Dedifferentiated amniotic fluid mesenchymal stem cell (primary cell): ENCODE measurements at regions not wholly inside any gene's neighbourhood (a gene's known extent, or its start where the extent isn't known, plus 50 kb on each side); places are given as distances from the start of the nearest gene placed in this dataset.
"Not testable (repeated sequence)": the region's sequence is repeated elsewhere in the genome, so short reads cannot be mapped to it uniquely, and the experiment has no call there.

Experiments used
- DNase-seq: peaks from one replicate; pipeline ENCODE4 v3.0.0-alpha.2; 2016; ENCODE audit errors: extremely low spot score

DNA sequence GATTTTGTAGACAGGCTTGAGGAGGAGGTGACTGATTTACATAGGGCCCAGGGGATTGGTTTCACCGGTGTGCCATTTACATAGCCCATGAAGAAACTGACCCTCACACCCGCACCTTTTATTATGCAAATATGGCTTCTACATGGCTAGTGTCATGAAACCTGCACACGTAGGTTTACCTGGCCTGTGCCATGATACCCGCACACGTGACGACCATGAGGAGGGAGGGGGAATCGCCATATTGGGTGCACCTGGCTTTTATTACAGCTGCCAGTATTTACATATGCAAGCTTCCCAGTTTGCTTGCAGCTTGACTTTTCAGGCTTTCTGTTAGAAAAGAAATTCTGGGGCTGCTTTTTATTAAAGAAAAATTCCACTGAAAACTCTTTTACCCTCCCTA, 359.7 kb downstream of the ADAM29 start:
- no peak for DNase-seq

DNA sequence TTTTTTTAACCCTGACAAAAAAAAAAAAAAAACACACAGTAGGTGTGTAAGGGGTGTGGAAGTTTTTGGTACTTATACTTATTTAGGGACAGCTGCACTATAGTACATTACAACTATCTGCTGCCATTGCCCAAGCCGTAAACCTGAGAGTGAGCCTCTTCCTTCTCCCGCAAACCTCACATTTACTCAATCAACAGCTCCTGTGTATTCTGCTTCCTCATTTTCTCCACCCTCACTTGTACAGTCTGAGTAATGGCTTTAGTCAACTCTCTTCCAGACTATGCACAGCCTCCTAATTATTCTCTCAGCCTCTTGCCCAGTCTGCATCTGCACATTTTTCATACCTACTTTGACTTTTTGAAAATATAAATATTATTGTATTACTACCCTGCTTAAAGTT, 362.0 kb downstream of the ADAM29 start:
- no peak for DNase-seq

DNA sequence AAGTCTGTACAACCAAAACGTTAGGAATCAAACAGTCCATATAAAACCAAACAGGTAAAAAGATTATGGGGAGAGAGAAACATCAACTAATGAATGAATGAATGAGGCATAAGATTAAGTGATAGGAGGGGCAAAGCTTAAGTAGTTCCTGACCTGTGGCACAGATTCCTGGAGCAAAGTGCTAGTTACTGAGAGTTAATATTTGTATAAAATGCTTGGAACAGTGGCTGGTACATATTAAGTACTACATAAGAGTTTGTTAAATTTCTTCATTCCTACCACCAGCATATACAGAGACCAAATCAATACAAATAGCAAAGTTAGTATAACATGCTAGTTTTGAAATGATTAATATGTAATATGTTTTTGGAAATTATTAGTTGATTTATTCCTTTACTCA, 363.7 kb downstream of the ADAM29 start:
- no peak for DNase-seq

DNA sequence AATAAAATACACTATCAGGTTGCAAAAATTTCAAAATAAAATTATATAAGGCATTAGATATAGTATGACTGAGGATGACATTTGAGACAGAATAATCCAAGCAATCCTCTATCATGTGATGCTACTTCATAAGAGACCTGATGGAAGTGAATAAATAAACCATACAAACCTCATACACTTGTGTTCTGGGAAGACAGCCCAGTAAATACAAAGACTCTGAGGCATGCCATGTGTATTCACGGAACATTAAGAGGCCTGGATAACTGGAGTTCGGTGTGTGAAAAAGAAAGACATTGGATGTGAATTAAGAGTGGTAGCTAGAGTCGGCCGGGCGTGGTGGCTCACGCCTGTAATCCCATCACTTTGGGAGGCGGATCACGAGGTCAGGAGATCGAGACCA, 364.2 kb downstream of the ADAM29 start:
- no peak for DNase-seq

- no peak for DNase-seq
Measured at GRCh38 chr4:175290401-175290800, 372.2 kb downstream of the ADAM29 start.

DNA sequence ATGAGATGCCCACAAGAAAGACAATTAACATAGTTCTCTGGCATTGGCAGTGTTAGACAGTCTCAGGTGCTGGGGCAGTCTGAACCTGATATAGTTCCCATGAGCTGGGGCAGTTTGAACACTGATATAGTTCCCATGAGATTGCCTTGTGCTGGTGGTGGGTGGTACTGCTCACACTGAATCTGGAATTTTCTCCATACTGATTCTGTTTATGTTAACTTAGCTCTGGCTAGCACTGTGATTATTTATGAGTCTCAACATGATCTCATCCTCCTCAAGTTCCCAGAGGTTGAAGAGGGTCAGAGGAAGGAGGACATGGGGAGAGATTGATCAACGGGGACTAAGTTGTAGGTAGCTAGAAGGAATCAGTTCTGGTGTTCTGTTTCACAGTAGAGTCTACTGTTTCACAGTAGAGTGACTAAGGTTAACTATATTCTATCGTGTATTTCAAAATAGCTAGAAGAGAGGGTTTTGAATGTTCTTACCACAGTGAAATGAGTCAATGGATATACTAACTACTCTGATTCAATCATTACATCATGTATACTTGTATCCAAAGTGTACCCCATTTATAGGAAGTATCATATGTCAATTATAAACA, 379.9 kb downstream of the ADAM29 start:
- DNase-seq, result no peak

DNA sequence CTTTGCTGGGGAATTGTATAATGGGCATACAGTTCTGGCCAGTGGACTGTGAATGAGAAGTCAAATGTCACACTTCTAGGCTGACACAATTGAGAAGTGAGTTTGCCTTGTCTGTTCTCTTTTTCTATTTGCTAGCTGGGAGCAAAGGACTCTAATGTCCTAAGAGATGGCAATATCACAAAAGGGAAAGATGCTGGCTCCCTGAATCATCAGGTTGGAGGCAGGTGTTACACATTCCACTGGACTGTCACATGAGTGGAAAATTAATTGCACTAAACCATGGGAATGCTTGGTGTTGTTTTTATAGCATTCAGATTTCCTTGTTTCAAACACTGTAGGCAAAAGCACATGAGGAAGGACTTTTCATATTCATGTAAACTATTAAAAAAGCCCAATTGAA, 388.3 kb downstream of the ADAM29 start:
- DNase-seq, result no peak

GRCh38 chr4:175307326-175307725, 389.2 kb downstream of the ADAM29 start:
- DNase-seq, result no peak

- DNase-seq, result no peak
Measured at GRCh38 chr4:175308236-175308635, 390.1 kb downstream of the ADAM29 start.

DNA sequence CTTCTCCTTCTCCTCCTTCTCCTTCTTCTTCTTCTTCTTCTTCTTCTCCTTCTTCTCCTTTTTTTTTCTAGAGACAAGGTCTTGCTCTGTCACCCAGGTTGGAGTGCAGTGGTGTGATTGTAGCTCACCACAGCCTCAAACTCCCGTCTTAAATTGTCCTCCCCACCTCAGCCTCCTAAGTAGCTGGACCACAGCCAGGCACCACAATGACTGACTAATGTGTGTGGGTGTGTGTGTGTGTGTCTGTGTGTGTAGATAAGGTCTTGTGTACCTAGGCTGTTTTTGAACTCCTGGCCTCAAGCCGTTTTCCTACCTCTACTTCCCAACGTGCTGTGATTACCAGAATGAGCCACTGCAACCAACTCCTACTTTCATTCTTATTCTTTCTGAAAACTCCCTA, 390.9 kb downstream of the ADAM29 start:
- no peak for DNase-seq

DNA sequence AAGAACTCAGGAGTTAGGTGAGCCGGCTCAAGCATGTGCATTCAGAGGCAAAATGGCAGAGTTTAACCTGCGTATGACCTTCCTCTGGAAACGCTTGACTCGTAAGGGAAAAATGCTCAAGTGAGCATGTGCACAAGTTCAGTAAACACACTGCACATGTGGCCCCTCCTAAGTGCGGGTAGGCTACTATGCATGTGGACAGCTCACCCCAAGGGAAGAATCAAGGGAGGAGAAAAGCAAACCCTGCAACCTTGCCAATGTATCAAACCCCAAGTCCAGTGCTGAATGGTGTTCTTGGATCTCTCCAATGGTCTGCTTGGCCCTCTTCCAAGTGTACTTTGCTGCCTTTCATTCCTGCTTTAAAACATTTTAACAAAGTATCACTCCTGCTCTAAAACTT, 407.1 kb downstream of the ADAM29 start:
- no peak for DNase-seq

DNA sequence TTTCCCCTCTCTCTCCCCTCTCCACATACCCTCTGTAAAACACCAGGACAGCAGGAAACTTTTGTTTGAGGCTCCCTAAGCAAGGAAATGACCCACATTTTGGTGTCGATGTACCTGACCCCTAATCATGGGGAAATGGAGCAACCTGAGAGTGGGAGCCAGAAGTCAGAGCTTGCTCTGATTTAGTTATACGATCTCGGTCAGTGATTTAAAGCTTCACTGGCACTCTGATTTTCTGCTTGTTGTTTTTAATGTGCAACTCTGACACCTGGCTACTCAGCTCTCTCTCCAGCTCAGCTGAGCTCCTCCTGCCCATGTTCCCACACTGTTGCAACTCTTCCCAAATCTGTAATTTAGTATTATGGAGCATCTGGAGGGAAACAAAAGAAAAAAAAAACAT, 408.6 kb downstream of the ADAM29 start:
- DNase-seq, result no peak

- no peak for DNase-seq
Measured at GRCh38 chr4:175330236-175330635, 412.1 kb downstream of the ADAM29 start.

GRCh38 chr4:175330652-175331051, 412.5 kb downstream of the ADAM29 start:
- DNase-seq, result no peak

GRCh38 chr4:175335331-175335730, 417.2 kb downstream of the ADAM29 start:
- DNase-seq, result no peak

GRCh38 chr4:175336570-175336969, 418.4 kb downstream of the ADAM29 start:
- DNase-seq, result not testable (repeated sequence)

DNA sequence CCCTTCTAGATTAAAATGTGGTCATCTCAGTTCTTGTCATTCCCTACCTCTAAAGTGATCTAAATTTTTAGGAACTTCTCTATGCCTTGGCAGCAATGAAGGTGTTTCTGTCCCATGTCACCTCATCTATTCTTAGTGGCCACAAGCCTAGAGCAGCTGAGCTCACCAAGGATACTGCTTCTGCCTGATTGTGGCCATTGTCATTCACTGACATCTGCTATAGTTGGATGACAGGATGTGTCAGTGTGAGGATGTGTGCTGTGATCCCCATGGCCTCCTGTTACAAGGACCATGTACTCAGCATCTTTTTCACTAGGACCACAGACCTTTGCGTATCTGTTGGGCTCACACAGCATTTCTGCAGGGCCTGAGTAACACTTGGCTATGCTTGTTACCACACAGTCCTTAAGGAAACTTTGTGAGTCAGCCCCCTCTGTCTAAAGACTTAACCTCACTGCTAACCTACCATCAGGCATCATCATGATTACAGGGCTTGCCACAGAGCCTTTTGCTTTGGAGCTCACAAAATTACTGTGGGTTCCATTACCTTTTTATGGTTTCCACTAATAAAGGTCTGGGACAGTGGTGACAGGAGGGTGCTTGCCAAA, 421.0 kb downstream of the ADAM29 start:
- no peak for DNase-seq

DNA sequence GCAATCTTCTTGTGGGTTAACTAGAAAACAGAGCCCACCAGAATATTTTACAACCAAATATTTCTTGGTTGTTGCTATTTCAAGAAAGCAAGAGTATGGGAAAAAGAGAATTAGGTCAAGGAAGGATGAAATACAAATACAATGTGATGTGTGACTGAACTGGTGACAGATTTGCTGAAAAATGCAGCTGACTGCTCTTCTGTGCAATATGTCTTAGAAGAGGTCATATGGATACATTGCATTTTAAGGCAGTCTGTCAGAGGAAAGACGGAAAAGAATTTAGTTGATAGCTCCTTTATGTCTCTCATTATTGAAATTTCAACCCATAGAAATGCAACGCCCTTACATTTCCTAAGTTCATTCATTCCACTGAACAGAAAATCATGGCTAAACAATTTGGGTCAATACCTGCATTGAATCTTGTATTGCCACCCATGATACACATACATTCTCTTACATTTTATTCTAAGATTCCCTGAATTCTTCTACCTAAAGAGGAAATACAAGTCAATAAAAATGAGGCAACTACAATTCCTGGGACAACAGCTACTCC, 423.1 kb downstream of the ADAM29 start:
- DNase-seq, result no peak

DNA sequence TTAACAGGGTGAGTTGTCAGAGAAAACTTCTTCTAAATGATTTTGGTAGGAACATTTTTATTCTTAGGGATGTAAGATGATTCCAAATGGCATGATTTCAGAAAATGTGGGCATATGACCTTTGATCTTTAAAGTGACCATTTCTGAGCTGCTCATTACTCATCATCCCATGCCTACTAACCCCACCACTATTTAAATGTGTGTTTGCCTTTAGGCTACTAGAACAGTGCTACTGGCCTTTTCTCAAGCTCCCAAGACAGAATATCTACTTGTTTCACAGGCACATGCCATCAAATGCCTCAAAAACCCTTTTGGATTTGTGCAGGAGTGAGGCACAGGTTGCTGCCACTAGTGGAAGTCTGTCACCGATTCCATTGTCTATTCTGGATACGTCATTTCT, 428.2 kb downstream of the ADAM29 start:
- no peak for DNase-seq

- DNase-seq, result no peak
Measured at GRCh38 chr4:175350246-175350645, 432.1 kb downstream of the ADAM29 start.

- DNase-seq, result no peak
Measured at GRCh38 chr4:175351473-175351872, 433.3 kb downstream of the ADAM29 start.

DNA sequence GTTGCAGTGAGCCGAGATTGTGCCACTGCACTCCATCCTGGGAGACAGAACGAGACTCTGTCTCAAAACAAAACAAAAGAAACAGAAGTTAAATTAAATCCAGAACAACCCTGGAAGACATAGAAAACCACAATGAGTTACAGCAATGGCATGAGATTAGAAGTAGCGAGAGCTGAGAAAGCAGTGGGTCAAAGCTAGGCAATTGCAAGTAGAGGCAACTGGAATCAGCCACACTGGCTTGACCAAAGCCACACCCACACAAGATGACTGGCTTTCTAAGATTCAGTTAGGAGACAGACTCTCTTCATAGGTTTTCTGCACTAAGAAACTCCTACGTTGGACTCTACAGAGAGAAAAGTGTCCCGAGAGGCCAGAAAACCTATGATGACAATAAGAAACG, 443.0 kb downstream of the GPM6A start:
- DNase-seq, result no peak

GRCh38 chr4:175371091-175371490, 441.0 kb downstream of the GPM6A start:
- DNase-seq, result no peak

DNA sequence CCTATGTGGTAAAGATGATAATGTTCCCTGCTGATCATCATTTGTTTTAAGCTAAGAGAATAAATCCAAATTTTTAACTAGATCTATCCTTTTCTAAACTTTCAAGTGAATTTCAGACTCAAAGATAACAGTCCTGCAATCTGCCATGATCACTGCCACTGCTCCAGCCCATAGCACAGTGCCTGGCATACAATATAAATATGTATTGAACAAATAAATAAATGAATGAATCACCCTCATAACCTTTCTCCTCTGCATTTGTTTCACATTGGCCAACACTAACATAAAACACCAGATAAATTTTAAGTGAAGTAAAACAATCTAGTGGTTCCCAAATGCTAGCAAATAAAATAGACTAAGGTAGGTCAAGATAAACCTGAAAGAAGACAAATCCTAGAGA, 439.0 kb downstream of the GPM6A start:
- no peak for DNase-seq
